Vagina (tissue), 2 donors: ENCODE measurements at regions not wholly inside any gene's neighbourhood (a gene's known extent, or its start where the extent isn't known, plus 50 kb on each side); places are given as distances from the start of the nearest gene placed in this dataset.

ENCODE experiments used
- CTCF ChIP-seq, 3 experiments: fragments of 450-650 bp in 2 of 3; fragments of 200-600 bp in 1 of 3; sonication (generic) in 1 of 3; IDR thresholded peaks; one replicate each; pipeline ENCODE4 v1.5.1; 2017 to 2019; ENCODE audit warnings: antibody characterized with exemption in 3 of 3, mild to moderate bottlenecking in 2 of 3, moderate library complexity in 2 of 3
- POLR2AphosphoS5 ChIP-seq, 2 donors: sonication (generic); formaldehyde crosslinking; IDR thresholded peaks; one replicate each; pipeline ENCODE4 v1.9.0; 2017; ENCODE audit warnings: antibody characterized with exemption in 2 of 2, mild to moderate bottlenecking in 2 of 2, low read depth in 1 of 2; ENCODE audit not compliant: insufficient read depth in 1 of 2

GRCh38 chr1:22369294-22370189 lies 82.1 kb upstream of the ZBTB40 start:
- TF ChIP-seq CTCF (IDR thresholded peaks at IDR 0.05) (no peak), POLR2AphosphoS5 (IDR thresholded peaks at IDR 0.05; ENCODE audit: insufficient read depth in 1 of 2, low read depth in 1 of 2) (no peak)
